ENCODE measurements at regions not wholly inside any gene's neighbourhood (a gene's known extent, or its start where the extent isn't known, plus 50 kb on each side); places are given as distances from the start of the nearest gene placed in this dataset.

DNA sequence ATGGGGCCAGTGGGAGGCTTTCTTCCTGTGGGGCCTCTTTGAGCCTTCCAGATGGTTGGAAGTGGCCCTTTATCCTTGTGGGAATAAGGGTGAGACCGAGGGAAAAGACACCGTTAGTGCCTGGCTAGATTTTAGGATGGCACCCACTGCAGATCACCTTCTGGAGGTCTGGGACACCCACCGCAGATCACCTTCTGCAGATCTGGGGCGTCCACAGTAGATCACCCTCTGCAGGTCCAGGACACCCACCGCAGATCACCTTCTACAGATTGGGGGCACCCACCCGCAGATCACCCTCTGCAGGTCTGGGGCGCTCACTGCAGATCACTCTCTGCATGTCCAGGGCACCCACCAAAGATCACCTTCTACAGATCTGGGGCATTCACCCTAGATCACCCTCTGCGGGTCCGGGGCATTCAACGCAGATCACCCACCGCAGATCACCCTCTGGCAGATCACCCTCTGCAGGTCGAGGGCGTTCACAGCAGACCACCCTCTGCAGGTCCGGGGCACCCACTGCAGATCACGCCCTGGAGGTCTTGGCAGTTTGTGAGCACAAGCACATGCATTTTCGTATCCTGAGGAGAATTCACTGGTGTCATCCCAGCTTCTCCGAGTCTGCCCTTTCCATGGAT, 153.4 kb upstream of the TSHZ3 start:
- DNase-seq, result no peak

DNA sequence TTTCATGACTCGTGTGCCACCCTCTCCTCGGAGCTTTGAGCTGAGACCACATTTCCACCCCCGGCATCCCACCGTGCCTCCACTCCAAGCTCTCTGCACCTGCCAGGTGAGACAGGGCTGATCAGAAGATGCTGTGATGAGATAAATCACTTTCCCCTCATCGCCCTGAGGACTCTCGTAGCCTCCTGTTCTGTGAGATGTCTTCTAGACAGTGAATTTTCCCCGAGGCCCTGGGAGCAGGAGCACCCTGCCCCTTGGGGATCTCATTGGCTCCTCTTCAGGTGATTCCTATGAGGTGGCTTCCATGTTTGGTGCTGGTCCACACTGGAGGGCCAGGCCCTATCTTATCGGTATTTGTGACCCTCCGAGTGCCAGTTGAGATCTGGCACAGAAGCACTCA, 154.0 kb upstream of the TSHZ3 start:
- DNase-seq, result no peak

DNA sequence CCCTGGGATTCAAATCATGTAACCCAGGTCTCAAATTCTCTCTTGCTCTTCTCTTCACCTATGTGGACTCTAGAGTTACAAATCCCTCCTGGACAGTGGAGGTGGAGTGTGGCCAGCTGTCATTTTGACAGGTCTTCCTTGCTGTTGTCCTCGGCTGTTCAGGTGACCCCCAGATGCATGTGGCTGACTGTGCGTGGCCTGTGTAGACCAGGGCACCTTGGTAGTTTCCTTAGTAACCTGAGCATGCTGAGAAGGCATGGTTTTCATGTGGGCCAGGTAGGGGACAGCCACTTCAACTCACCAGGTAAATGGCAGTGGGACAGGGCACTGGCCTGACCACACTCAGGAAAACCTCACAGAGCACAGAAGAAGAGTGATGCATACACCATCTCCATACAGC, 155.0 kb upstream of the TSHZ3 start:
- DNase-seq, result no peak

- DNase-seq, result no peak
These were observed 156.3 kb upstream of the TSHZ3 start for GRCh38 chr19:31505596-31505910.

DNA sequence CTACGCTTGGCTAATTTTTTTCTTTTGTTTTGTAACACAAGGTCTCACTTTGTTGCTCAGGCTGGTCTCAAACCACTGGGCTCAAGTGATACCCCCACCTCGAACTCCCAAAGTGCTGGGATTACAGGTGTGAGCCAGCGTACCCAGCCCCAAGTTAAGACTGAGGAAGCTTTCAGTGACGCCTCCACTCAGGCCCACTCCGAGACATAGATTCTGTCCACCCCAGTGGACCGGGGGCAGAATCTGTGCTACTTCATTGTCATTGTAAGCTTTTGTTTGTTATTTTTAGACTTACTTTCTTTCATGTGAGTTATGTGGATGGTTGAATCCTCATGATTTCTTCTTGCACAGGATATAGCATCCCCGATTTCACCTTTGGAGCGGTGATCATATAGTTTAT, 156.9 kb upstream of the TSHZ3 start:
- DNase-seq, result no peak

- DNase-seq, result no peak
These were observed 161.4 kb upstream of the TSHZ3 start for GRCh38 chr19:31510635-31511034.

DNA sequence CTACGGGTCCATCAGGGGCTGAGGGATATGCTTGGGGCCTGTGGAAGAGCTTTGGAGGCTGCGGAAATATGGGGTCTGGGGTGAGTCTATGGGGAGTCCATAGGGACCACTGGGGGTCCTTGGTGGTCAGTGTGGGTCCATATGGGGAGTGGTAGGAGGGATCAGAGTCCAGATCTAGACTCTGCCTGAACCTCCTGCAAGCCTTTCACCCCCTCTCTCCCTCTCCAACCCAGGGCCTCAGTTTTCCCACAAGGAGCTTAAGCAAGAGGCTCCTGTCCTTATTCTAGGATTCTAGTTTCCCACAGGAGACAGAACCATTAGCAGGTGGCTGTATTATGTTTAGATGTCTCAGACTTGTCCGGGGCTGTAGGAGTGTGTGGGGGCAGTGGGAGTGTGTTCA, 161.9 kb upstream of the TSHZ3 start:
- DNase-seq, result no peak

GRCh38 chr19:31511696-31512095, 162.5 kb upstream of the TSHZ3 start:
- DNase-seq, result no peak

DNA sequence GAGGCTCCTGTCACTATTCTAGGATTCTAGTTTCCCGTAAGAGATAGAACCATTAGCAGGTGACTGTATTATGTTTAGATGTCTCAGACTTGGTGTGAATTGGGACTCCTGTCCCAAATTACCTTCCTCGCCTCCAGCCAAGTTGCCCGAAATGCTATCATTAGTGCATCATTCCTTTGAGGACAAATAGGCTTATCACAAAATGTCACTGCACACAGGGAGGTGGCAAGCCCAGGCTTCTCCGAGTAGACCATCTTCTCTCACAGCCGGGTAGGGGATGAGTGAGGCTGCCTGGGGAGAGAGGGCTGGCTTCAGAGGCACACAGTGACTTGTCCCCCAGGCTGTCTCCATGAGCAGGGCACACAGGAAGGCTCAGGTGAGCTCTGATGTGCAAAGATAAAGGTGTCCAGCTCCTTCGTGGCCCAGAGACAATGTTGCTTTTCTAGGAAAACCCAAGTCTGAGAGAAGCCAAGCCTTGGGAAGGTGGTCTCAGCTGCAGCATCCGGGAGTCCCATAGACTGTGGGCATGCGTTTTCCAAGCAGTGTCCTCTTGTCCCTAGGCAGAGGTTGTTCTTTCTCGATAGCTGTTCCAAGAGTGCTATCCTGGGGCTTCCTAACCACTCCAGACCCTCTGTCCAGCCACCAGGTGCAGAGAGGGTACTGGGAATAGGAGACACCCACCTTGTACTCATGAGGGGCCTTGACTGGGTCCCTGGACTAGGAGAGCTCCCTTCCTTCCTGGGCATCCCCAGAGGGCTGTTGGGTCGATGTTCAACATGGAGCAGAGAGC, 163.1 kb upstream of the TSHZ3 start:
- no peak for DNase-seq

GRCh38 chr19:31513841-31514240, 164.6 kb upstream of the TSHZ3 start:
- DNase-seq, result no peak

DNA sequence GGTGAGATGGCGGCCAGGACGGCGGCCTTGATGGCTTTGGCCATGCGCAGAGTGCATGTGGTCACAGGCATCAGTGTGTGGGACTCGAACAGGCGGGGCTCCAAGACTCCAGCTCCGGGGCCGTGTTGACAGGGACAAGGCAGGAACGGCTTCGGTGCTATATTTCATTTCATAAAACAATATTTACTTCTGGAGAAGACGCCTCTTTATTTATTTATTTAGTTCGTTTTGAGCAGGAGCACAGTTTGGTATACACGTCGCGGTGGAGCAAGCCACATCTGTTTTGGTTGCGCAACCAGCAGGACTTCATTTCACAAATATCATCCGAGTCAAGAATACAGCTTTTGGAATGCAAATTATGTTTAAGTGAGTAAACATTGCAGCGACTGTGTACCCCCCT, 166.7 kb upstream of the TSHZ3 start:
- DNase-seq, result no peak

DNA sequence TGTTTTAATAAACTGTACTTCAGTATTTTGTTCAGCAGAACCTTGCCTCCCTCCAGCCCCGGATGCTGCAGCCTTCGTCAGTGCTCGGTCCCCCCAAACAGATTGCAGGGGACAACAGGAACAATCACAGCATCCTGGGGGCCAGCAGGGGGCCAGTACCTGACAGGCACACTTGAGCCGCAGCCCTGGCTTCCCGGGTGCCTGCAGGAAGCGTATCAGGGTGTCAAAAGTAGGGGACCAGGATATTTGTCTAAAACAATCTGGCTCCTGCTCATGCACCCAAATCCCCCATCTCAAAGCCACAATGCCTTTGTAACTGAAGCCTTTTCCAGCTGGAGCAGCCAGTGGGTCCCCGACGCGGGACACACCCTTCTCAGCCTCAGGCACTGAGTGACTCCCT, 167.5 kb upstream of the TSHZ3 start:
- DNase-seq, result no peak

- DNase-seq, result no peak
These were observed 168.3 kb upstream of the TSHZ3 start for GRCh38 chr19:31517224-31518180.

DNA sequence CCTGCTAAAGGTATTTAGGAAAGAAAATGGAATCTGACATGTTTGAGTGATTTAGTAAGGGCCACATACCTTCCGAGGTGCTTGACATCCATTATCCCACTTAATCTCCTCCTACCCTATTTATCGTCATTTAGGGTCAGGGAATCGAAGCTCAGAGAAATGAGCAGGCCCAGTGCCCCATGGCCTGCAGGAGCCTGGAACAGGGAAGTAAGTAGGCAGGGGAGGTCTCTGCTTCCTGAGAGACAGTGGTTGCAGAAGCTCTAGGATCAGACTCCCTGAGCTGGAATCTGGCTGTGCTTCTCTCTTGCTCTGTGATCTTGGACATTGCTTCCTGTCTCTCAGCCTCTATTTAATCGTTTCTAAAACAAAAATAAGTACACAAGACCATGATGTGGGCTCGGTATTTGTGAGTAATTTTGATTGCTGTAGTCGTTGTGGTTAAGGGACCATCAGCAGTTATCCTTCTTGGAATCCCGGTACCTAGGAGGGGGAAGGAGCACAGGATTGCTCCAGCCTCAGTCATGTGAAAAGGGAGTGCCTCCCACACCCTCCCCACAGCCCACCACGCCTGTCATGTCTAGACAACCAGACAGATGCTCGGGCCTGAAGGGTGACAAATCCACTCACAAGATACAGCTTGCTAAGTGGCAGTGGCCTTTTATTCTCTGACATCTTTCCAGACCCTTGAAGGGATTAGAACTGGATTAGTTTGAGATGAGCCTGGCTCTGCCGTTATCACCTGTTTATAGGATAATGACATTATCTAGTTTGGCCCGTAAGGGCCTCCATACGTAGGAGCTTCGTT, 169.2 kb upstream of the TSHZ3 start:
- no peak for DNase-seq

- no peak for DNase-seq
These were observed 170.0 kb upstream of the TSHZ3 start for GRCh38 chr19:31519256-31519655.

GRCh38 chr19:31519908-31520307, 170.7 kb upstream of the TSHZ3 start:
- no peak for DNase-seq

DNA sequence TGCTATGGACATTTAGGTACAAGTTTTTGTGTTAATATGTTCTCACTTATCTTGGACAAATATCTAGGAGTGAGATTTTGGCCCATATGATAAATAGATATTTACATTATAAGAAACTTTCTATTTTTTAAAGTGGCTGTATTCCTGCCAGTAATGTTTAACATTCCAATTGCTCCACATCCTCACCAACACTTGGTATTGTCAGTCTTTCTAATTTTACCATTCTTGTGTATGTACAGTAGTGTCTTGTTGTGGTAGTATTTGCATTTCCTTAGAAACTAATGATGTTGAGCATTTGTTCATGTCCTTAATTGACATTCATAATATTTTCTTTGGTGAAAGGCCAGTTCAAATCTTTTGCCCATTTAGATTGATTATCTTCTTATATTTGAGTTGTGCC, 171.4 kb upstream of the TSHZ3 start:
- DNase-seq, result no peak

- no peak for DNase-seq
These were observed 176.4 kb upstream of the TSHZ3 start for GRCh38 chr19:31525610-31526147.

DNA sequence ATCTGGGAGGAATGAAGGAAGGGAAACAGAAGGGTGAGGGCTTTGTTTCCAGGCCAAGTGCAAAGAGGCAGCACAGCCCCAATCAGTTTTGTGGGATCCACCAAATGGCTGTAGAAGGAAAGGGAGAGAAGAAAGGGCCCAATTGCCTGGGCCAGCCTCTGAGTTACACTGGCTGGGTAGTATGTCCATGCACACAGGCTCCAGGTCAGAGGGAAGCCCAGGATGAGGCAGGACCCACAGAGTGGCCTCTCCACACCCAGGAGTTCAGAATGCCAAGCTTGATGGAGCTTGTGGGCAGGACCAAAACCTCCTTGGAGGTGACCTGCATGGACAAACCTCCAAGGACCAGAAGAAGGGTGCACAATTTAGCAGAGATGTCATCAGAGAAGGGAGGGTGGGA, 178.2 kb upstream of the TSHZ3 start:
- no peak for DNase-seq

- no peak for DNase-seq
These were observed 179.0 kb upstream of the TSHZ3 start for GRCh38 chr19:31528261-31528660.

DNA sequence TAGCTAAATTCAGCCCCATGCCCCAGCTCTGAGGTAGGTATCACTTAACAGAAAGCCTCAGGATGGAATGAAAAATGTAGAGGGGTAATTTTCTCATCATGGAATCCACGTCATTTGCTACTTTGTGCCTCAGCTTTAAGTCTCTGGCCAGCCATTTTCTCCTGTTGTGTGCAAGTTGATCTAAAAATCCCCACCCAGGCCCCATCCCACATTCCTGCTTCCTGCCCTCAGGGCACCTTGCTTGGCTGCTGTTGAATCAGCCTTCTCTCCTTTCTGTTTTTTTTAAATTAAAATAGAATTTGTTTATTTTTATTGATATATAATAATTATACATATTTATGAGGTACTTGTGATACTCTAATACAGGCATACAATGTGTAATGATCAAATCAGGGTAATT, 179.9 kb upstream of the TSHZ3 start:
- DNase-seq, result no peak

DNA sequence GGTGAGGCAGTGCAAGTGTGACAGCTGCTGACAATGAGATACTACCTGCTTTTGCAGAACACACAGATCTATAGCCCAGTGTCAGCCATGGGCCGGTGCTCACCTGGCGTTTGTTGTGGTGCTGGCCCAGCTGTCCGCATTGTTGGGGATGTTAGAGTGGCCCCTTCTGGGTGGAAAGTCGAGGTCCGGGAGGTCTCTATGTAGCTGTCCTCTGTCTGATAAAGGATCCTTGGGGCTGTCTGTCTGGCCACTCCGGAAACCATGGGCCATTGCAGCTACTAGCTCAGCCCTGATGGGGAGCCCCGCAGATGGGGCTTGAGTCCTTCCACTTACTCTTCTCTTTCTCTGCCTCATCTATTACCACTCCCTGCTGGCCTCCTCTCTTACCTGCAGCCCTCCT, 181.5 kb upstream of the TSHZ3 start:
- no peak for DNase-seq

GRCh38 chr19:31531326-31531725, 182.1 kb upstream of the TSHZ3 start:
- DNase-seq, result no peak
